SHP77 treated with DMSO at 0.1 percent for 48 hours (cell line): ENCODE measurements at regions not wholly inside any gene's neighbourhood (a gene's known extent, or its start where the extent isn't known, plus 50 kb on each side); places are given as distances from the start of the nearest gene placed in this dataset.
"Not testable (repeated sequence)": the region's sequence is repeated elsewhere in the genome, so short reads cannot be mapped to it uniquely, and the experiment has no call there.

Source experiments
- DNase-seq: peaks from one replicate; lab custom pipeline; 2025; lab: John Stamatoyannopoulos, UW

DNA sequence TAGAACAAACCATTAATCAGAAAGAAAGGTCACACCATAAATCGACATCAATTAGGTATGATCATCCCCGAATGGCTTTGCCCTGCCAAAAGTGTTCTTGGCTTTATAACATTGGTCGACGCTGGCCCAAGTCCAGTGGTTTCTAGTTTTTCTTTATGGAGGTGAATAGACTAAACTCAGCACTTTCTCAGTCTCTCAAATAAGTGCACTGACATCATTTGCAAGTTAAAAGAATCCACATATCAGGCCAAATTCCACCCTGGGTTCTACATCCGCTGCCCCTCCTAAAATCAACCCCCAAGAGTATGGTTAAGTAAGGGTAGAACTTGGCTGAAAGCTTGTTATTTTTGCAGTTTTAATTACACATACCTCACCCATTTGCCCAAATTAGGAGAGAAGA, 314.3 kb downstream of the C12orf75 start:
- DNase-seq, result no peak

DNA sequence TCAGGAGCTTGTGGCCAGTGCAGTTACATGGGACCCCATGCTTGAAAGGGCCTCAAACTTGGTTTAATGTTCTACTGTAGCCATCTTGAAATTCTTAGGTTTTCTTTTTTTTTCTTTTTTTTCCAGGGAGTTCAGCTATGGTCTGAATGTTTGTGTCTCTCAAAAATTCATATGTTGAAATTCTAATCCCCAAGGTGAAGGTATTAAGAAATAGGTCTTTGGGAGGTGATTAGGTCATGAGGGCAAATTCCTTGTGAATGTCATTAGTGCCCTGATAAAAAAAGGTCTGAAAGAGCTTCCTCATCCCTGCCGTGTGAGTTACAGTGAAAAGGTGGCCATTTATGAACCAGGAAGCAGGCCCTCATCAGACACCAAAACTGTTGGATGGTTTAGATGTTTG, 324.1 kb downstream of the C12orf75 start:
- no peak for DNase-seq

DNA sequence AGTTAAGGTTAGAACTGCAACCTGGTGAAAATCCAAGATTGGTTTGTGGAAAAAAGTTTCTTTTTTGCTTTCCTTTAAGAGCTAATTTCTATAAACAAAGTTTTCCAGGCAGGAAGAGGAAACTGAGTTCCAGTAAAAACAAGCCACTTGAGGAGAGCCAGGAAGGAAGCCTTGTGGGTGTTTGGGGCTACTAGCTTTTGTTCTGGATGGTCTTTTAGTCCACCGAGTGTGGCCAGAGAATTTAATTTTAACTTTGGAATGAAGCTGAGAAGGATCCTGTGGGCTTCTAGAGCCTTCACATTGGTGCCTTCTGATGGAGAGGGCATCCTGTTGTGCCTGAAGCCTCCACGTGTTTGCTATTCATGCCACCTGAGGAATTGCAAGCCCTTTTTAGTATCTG, 327.9 kb downstream of the C12orf75 start:
- no peak for DNase-seq

DNA sequence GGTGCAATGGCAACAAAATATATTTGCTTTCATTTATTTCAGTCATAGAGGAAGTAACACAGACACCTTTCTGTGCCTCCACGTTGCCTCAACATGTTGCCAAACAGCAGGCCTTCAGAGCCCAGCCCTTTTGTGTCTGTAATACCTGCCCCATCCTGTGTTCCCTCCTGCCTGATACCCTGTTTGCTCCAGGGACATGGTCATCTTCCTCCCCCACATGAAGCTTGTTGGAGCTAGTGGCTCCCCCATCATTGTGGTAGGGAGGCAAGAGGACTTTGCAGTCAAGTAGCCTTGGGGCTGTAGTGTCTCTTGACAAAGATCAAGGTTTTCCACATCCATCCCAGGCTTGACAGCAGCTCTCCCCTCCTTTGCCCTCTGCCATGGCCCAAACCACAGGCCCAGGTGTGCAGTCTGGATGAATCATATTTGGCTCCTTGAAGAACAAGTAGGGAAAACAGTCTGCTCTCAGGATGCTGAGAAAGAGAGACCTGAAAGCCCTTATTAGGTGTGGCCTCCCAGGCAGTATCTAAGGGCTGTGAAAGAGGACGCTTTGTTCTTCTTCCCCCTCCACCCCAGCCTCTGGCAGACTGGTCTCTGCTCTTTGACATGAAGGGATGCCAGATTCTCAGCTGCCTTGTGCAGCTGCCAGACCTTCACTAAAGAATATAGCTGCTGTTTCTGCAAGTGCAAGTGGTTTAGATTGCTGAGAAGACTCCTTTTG, 329.0 kb downstream of the C12orf75 start:
- no peak for DNase-seq

- not testable (repeated sequence) for DNase-seq
These were observed 334.3 kb downstream of the C12orf75 start for GRCh38 chr12:105664765-105665164.

GRCh38 chr12:105665366-105665765, 334.9 kb downstream of the C12orf75 start:
- DNase-seq, result no peak

- no peak for DNase-seq
These were observed 337.7 kb downstream of the C12orf75 start for GRCh38 chr12:105667973-105668743.

GRCh38 chr12:105670672-105671071, 340.2 kb downstream of the C12orf75 start:
- DNase-seq, result no peak

GRCh38 chr12:105671720-105672119, 341.2 kb downstream of the C12orf75 start:
- DNase-seq, result no peak

- DNase-seq, result no peak
These were observed 341.9 kb downstream of the C12orf75 start for GRCh38 chr12:105672121-105672975.

GRCh38 chr12:105674871-105675699, 344.6 kb downstream of the C12orf75 start:
- DNase-seq, result no peak

DNA sequence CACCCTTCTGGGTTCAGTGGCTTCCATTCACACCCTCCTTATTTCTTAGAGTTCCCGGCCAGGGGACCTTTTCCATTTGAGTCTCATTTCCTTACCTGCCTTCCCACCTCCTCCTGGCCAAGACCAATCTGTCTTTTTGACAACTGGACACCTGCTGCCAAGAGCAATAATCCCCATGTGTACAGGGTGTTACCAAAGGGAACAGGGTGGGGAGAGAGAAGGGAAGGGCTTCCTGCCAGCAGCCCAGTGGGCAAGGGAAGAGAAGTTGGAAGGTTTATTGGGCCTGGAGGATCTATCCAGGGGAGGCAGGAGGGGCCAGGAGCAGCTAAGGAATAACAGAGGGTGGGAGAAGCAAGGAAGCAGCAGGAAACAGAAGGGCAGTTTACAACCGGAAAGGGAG, 346.2 kb downstream of the C12orf75 start:
- DNase-seq, result no peak

GRCh38 chr12:105677672-105678071, 347.2 kb downstream of the C12orf75 start:
- DNase-seq, result no peak

GRCh38 chr12:105679982-105680381, 349.5 kb downstream of the C12orf75 start:
- DNase-seq, result no peak

- no peak for DNase-seq
These were observed 350.9 kb downstream of the C12orf75 start for GRCh38 chr12:105681341-105681740.

GRCh38 chr12:105682821-105683220, 352.3 kb downstream of the C12orf75 start:
- not testable (repeated sequence) for DNase-seq

- DNase-seq, result not testable (repeated sequence)
These were observed 353.3 kb downstream of the C12orf75 start for GRCh38 chr12:105683836-105684235.

DNA sequence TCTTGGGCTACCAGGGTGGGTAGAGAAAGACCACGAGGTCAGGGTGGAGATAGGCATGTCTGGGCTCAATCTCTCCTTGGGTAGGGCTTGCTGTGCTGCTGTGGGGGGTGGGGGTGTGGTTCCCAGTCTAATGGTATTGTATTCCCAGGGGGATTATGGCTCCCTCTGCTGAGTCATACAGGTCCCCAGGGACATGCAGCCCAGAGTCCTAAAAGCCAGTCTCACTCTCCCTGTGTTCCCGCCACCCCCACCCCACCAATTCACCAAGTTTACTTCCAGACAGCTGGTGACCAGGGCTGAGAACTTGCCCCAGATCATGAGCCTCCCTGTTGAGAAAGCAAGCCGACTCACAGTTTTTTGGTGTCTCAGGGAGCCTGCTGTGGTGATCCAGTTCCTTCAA, 367.6 kb downstream of the C12orf75 start:
- DNase-seq, result no peak

DNA sequence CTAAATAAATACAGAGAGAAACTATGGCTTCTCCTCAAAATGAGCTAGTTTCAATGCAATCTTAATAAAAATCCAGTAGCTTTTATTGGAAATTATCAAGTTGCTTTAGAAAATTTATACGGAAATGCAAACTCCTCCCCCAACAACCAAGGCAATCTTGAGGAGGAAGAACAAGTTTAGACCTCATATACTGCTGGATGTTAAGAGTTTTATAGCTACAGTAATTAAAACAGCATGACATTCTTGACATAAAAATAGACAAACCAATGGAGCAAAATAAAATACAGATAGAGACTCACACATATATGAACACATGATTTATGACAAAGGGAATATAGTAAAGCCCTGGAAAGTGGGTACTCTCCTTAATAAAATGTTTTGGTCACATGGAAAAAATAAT, 368.7 kb downstream of the C12orf75 start:
- DNase-seq, result no peak

DNA sequence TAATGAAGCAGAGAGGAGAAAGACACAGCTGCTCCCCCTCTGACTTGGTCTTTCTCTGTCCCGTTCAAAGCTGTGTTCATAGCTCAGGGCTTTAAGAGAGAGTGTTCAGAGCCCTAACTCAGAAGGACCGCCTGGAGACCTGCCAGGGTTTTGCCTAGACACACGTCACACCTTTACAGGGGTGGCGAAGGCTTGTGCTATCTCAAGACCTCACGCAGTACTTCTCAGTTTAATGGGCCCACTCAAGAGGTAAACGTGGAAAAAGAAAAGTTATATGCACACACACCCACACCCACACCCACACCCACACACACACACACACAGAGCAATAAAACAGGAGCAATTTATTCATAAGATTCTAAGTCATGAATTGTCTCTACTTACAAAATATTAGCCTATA, 374.3 kb downstream of the C12orf75 start:
- no peak for DNase-seq

GRCh38 chr12:105705235-105705634, 374.7 kb downstream of the C12orf75 start:
- no peak for DNase-seq

DNA sequence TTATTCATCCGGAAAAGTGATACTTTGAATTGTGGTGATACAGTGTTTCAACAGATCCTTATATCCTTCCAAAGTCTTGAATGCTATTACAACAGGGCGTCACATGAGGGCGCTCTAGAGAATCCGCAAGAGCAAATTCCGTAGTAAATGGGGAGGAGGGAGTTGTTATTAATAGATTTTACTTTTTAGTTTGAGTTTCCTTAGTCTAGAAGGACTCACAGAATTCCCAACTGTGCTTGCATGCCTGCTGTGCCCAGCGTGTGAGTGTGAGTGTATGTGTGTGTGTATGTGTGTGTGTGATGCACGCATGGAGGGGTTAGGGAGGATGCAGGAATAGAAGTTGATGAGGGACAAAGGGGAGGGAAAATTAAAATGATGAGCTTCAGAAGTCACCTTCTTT, 375.3 kb downstream of the C12orf75 start:
- DNase-seq, result peak; percentile 32
